ENCODE measurements at regions not wholly inside any gene's neighbourhood (a gene's known extent, or its start where the extent isn't known, plus 50 kb on each side); places are given as distances from the start of the nearest gene placed in this dataset.

DNA sequence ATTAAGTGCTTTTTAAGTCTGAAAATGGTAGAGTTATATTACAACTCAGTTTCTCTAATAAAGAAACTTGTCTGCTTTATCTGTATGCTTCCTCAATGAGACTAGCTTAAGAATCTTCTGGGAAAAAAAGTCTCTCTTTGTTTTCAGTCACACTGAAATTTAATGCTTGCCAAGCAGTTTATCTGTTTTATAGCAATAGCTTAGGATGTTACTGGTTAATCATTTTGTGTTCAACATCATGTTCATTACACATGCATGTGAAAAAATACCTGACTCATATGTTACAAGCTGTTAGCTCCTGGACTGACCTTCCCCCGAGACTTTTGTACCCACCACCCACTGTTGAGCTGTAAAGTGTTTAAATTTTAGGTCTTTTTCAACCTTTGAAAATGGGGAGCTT, 706.2 kb upstream of the CBLB start:
- no peaks in the 10 kb centered on the region for H3K9me3 Mint-ChIP-seq
- no peaks in the 10 kb centered on the region for H3K27me3 Mint-ChIP-seq (ENCODE audit: insufficient read depth)
- Histone ChIP-seq H3K27me3 (ENCODE audit: control insufficient read depth, insufficient read depth, low read length, poor library complexity, severe bottlenecking) (no peaks in the 10 kb centered on the region), H3K4me3 (ENCODE audit: low read length) (no peak overlapping the region), H3K9ac (ENCODE audit: extremely low read depth, low read length, poor library complexity, severe bottlenecking) (no peak overlapping the region), H3K36me3 (ENCODE audit: control insufficient read depth, insufficient read depth, low read length) (no peaks in the 10 kb centered on the region), H3K9me3 (ENCODE audit: control insufficient read depth, low read length) (no peaks in the 10 kb centered on the region), H3K27ac (ENCODE audit: low read depth, low read length) (no peak overlapping the region), H3K4me1 (ENCODE audit: control insufficient read depth, insufficient read depth, low read length) (peaks cover 4% of the 10 kb centered on the region)
- no peak for DNase-seq
- H3K27ac Mint-ChIP-seq, result no peak overlapping the region
- WGBS, 2 experiments (ENCODE audit: insufficient coverage in 1 of 2, insufficient read length in 1 of 2), result 92% methylated on average over 1 of the region's 1 CpG; no CpG with 5 or more reads in 1 of the 2 experiments
- no peak overlapping the region for H3K4me3 Mint-ChIP-seq
- peaks cover 10% of the 10 kb centered on the region for H3K4me1 Mint-ChIP-seq
- TF ChIP-seq, protein P1, sequence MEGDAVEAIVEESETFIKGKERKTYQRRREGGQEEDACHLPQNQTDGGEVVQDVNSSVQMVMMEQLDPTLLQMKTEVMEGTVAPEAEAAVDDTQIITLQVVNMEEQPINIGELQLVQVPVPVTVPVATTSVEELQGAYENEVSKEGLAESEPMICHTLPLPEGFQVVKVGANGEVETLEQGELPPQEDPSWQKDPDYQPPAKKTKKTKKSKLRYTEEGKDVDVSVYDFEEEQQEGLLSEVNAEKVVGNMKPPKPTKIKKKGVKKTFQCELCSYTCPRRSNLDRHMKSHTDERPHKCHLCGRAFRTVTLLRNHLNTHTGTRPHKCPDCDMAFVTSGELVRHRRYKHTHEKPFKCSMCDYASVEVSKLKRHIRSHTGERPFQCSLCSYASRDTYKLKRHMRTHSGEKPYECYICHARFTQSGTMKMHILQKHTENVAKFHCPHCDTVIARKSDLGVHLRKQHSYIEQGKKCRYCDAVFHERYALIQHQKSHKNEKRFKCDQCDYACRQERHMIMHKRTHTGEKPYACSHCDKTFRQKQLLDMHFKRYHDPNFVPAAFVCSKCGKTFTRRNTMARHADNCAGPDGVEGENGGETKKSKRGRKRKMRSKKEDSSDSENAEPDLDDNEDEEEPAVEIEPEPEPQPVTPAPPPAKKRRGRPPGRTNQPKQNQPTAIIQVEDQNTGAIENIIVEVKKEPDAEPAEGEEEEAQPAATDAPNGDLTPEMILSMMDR (conservative IDR thresholded peaks at IDR 0.05), result no peak
- H3K36me3 Mint-ChIP-seq (ENCODE audit: low read depth), result no peaks in the 10 kb centered on the region

DNA sequence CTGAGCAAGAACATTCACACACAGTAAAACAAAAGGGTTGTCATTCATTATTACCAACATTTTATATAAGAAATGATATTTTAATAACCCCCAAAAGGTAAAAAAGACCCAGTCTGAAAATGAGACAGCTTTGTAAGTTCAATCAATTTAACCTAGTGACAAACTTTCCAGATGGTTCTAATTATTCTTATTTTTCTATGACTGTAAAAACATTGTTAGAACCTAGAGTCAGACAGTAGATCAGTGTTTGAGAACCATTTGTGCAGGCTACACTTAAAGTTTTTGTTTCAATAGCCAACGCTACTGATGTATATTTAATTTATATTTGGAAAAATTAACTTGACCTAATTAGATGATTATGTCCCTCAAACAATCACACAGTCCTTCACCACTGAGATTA, 708.4 kb upstream of the CBLB start:
- Histone ChIP-seq H3K27me3 (ENCODE audit: control insufficient read depth, insufficient read depth, low read length, poor library complexity, severe bottlenecking) (no peaks in the 10 kb centered on the region), H3K27ac (ENCODE audit: low read depth, low read length) (no peak overlapping the region), H3K4me1 (ENCODE audit: control insufficient read depth, insufficient read depth, low read length) (peaks cover 4% of the 10 kb centered on the region), H3K4me3 (ENCODE audit: low read length) (no peak overlapping the region), H3K9me3 (ENCODE audit: control insufficient read depth, low read length) (no peaks in the 10 kb centered on the region), H3K36me3 (ENCODE audit: control insufficient read depth, insufficient read depth, low read length) (no peaks in the 10 kb centered on the region), H3K9ac (ENCODE audit: extremely low read depth, low read length, poor library complexity, severe bottlenecking) (no peak overlapping the region)
- H3K9me3 Mint-ChIP-seq, result no peaks in the 10 kb centered on the region
- TF ChIP-seq, protein P1 (conservative IDR thresholded peaks at IDR 0.05), result no peak
- H3K4me3 Mint-ChIP-seq, result no peak overlapping the region
- H3K4me1 Mint-ChIP-seq, result peaks cover 9% of the 10 kb centered on the region
- no peak for DNase-seq
- H3K27me3 Mint-ChIP-seq (ENCODE audit: insufficient read depth), result no peaks in the 10 kb centered on the region
- no peaks in the 10 kb centered on the region for H3K36me3 Mint-ChIP-seq (ENCODE audit: low read depth)
- 80% methylated on average over 1 of the region's 1 CpG; no CpG with 5 or more reads in 1 of the 2 experiments for WGBS, 2 experiments (ENCODE audit: insufficient coverage in 1 of 2, insufficient read length in 1 of 2)
- H3K27ac Mint-ChIP-seq, result no peak overlapping the region

DNA sequence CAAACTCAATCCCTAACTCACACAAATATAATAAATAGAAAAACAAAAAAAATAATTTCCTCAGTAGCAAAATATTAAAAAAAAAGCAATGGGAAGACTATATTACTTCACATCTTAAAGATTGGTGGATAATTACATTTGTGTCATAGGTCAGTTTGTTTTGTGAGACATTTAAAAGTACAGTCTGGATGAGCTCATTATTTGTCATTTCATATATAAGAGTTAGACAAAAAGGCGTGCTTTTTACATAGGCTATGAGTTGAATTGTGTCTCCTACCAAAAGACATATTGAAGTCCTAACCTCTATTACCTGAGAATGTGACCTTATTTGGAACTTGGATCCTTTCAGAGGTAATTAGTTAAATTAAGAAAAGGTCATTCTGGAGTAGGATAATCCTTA, 710.1 kb upstream of the CBLB start:
- Mint-ChIP-seq H3K4me3 (no peak overlapping the region), H3K9me3 (no peaks in the 10 kb centered on the region), H3K27me3 (ENCODE audit: insufficient read depth) (no peaks in the 10 kb centered on the region), H3K36me3 (ENCODE audit: low read depth) (no peaks in the 10 kb centered on the region), H3K27ac (no peak overlapping the region), H3K4me1 (peaks cover 9% of the 10 kb centered on the region)
- no peak for DNase-seq
- WGBS, 2 experiments (ENCODE audit: insufficient coverage in 1 of 2, insufficient read length in 1 of 2), result 63% methylated on average over 1 of the region's 1 CpG; no CpG with 5 or more reads in 1 of the 2 experiments
- no peak overlapping the region for H3K27ac ChIP-seq (ENCODE audit: low read depth, low read length)
- TF ChIP-seq, protein P1 (conservative IDR thresholded peaks at IDR 0.05), result no peak
- H3K36me3 ChIP-seq (ENCODE audit: control insufficient read depth, insufficient read depth, low read length), result no peaks in the 10 kb centered on the region
- H3K4me3 ChIP-seq (ENCODE audit: low read length), result no peak overlapping the region
- peaks cover 4% of the 10 kb centered on the region for H3K4me1 ChIP-seq (ENCODE audit: control insufficient read depth, insufficient read depth, low read length)
- H3K9ac ChIP-seq (ENCODE audit: extremely low read depth, low read length, poor library complexity, severe bottlenecking), result no peak overlapping the region
- no peaks in the 10 kb centered on the region for H3K9me3 ChIP-seq (ENCODE audit: control insufficient read depth, low read length)
- H3K27me3 ChIP-seq (ENCODE audit: control insufficient read depth, insufficient read depth, low read length, poor library complexity, severe bottlenecking), result no peaks in the 10 kb centered on the region

Data from endodermal cell (in vitro differentiated cells).